HG02884 (cell line): ENCODE measurements at regions not wholly inside any gene's neighbourhood (a gene's known extent, or its start where the extent isn't known, plus 50 kb on each side); places are given as distances from the start of the nearest gene placed in this dataset.

Experiments
- ATAC-seq: cut with Tn5 transposase; IDR thresholded peaks from one replicate; pipeline ENCODE4 v1.9.1; 2021; ENCODE audit warnings: mild to moderate bottlenecking, moderate library complexity; ENCODE audit not compliant: unreplicated experiment

- ATAC-seq: no peak
Measured at GRCh38 chr5:143506836-143507552, 103.5 kb upstream of the NR3C1 start.

GRCh38 chr5:143505934-143506333 lies 102.4 kb upstream of the NR3C1 start:
- no peak for ATAC-seq

- no peak for ATAC-seq
Measured at GRCh38 chr5:143505354-143505753, 101.9 kb upstream of the NR3C1 start.

GRCh38 chr5:143501310-143502044 lies 98.0 kb upstream of the NR3C1 start:
- no peak for ATAC-seq

- ATAC-seq: no peak
Measured at GRCh38 chr5:143499480-143500114, 96.1 kb upstream of the NR3C1 start.

- ATAC-seq: no peak
Measured at GRCh38 chr5:143498821-143499220, 95.3 kb upstream of the NR3C1 start.

GRCh38 chr5:143497749-143498148 lies 94.3 kb upstream of the NR3C1 start:
- ATAC-seq: no peak

- no peak for ATAC-seq
Measured at GRCh38 chr5:143496943-143497342, 93.5 kb upstream of the NR3C1 start.

GRCh38 chr5:143495821-143496275 lies 92.4 kb upstream of the NR3C1 start:
- ATAC-seq: no peak

GRCh38 chr5:143495110-143495509 lies 91.6 kb upstream of the NR3C1 start:
- no peak for ATAC-seq

- no peak for ATAC-seq
Measured at GRCh38 chr5:143494595-143494994, 91.1 kb upstream of the NR3C1 start.

- ATAC-seq: no peak
Measured at GRCh38 chr5:143494162-143494561, 90.7 kb upstream of the NR3C1 start.

- no peak for ATAC-seq
Measured at GRCh38 chr5:143492783-143493182, 89.3 kb upstream of the NR3C1 start.

GRCh38 chr5:143491646-143492045 lies 88.2 kb upstream of the NR3C1 start:
- no peak for ATAC-seq

- ATAC-seq: no peak
Measured at GRCh38 chr5:143488381-143488780, 84.9 kb upstream of the NR3C1 start.

GRCh38 chr5:143484601-143485000 lies 81.1 kb upstream of the NR3C1 start:
- no peak for ATAC-seq

GRCh38 chr5:143481697-143482531 lies 78.4 kb upstream of the NR3C1 start:
- no peak for ATAC-seq

- no peak for ATAC-seq
Measured at GRCh38 chr5:143480001-143480400, 76.5 kb upstream of the NR3C1 start.

- no peak for ATAC-seq
Measured at GRCh38 chr5:143479394-143479793, 75.9 kb upstream of the NR3C1 start.

- ATAC-seq: no peak
Measured at GRCh38 chr5:143476601-143477211, 73.2 kb upstream of the NR3C1 start.

- ATAC-seq: no peak
Measured at GRCh38 chr5:143474616-143475015, 71.1 kb upstream of the NR3C1 start.
